Sciatic nerve (tissue), 2 donors: ENCODE measurements at regions not wholly inside any gene's neighbourhood (a gene's known extent, or its start where the extent isn't known, plus 50 kb on each side); places are given as distances from the start of the nearest gene placed in this dataset.

ENCODE experiments used
- ATAC-seq: fragments of 200-7000 bp; cut with Tn5 transposase; one replicate; pipeline ENCODE4 v1.9.1; 2020; ENCODE audit warnings: mild to moderate bottlenecking, moderate library complexity
- DNase-seq: peaks from one replicate; pipeline ENCODE4 v3.0.0-alpha.2; 2020; ENCODE audit warnings: low spot score
- intact Hi-C: fragments of 100-400 bp; cut with DNase I; formaldehyde crosslinking; loops from one replicate; pipeline ENCODE4 v1.14.2; 2022
- donor health status: DM: no; HTN: no; CAD: no.
- donor health status: DM: no; HTN: no; CAD: no.

DNA sequence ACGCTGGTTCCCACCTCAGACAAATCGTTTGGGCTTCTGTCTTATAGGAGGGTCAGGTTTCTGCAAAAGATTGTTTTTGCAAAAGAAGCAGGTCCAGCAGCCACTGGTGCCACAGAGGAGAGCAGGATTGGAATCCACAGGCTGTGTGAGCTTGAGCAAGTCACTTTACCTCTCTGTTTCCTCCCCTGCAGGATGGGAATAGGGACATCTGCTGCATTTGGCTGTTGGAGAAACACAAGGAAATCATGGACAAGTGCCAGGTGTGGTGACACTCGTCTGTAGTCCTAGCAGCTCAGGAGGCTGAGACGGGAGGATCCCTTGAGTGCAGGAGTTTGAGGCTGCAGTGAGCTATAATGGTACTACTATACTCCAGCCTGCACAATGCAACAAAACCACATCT is 422.6 kb downstream of the MN1 start:
- ATAC-seq (no peak), DNase-seq (no peak)
- intact Hi-C loops, result no loop called here

DNA sequence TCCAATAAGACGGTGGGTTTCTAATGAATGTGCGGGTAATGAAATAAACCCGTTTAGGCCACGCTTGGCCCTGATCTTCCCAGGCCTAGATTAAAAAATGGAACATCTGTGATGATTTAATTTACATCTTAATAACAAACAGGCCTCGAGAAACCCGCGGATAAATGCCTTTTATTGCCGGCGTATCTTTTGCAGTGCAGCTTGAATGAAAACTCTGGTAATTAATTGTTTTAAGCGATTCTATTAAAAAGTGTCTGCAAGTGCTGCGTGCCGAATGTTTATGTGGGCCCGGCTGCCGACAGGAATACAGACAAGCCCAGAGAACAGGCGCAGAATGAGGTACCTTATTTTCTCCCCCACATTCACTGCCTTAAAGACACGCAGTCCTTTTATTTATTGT is 420.7 kb downstream of the MN1 start:
- DNase-seq, result no peak
- intact Hi-C loops, result no loop called here
- no peak for ATAC-seq

DNA sequence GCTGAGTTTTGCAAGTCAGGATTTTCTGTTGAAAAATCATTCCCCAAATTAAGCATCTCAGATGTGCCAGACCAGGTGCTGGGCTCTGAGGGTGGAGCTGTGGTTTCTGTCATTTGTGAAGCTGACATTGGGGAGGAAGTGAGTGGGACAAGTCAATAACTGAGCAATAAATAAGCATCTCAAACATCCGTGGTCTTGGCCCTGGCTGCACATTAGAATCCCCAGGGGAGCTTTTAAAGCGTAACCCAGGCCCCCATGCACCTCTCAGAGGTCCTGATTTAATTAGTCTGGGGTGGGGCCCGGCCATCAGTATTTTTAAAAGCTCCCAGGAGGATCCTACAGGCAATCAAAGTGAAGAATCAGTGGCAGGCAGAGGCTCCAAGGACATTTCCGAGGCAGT is 420.0 kb downstream of the MN1 start:
- intact Hi-C loops, result no loop called here
- no peak for ATAC-seq
- no peak for DNase-seq

DNA sequence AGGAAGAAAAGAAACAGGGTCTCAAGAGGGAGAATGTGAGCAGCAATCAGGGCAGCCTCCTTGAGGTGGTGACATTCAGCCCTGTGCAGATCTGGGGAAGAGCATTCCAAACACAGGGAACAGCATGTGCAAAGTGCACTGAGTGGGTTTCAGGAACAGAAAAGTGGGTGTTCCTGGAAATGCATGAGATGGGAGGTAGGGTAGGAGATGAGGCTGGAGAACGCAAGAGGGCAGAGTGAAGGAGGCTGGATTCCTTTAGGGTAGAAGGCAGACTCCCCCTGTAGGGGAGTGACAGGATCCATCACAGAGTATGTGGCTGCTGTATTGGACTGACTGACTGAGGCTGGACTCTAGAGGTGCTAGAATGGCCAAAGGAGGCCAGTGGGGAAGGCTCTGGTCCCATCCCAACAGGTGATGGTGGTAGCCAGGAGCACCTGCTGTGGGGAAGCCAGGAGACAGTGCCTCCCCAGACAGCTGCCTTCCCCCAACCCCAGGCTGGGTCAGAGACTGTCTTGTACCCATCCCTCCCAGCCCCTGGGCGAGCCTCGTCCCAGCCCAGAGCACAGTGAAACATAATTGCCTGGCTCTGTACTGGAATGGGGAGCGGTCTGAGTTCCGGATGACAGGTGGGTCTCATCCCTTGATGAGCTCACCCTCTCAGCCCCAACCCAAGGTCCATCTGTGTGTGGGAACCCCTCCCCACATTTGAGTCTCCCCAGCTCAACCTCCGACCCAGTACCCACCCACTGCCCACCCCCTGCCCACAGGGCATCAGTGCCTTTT is 419.4 kb downstream of the MN1 start:
- intact Hi-C loops, result no loop called here
- no peak for DNase-seq

DNA sequence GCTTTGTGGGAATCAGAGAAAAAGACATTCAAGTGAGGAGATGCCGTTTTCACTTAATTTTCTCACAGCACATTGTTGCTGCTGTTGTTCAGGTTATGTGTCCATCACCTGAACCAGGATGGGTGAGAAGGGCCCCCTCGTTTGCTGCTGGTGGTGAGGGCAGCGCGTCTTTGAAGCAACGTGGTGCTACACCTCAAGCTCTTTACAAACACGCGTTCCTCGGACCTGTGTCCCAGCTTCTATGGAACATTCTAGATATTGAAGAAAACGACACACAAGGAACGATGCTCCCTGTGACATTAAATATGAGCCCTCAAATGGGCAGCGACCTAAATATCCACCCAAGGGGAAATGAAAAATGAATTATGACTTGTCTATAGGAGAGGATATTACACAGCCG is 418.6 kb downstream of the MN1 start:
- no peak for DNase-seq
- intact Hi-C loops, result no loop called here

More for the DNA sequence above, 419.4 kb downstream of the MN1 start:
- no peak for ATAC-seq

DNA sequence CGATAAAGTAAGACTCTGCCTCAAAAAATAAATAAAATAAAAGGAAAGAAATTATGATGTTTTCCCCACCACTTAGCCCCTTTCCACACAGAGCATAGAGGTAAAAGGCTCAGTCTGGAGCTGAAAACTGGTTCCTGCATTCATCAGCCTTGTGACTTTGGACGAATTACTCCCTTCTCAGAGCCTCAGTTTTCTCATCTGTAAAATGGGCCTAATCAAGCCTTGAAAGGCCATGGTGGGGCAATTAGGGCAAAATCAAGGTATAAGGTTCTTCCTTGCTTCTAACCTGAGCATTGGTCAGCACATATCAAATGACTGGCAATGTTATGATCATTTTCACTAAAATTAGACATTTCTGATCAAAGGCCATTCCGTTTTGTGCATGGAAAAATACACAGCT is 417.7 kb downstream of the MN1 start:
- intact Hi-C loops, result no loop called here
- no peak for DNase-seq
- no peak for ATAC-seq

More for the DNA sequence above, 418.6 kb downstream of the MN1 start:
- no peak for ATAC-seq

DNA sequence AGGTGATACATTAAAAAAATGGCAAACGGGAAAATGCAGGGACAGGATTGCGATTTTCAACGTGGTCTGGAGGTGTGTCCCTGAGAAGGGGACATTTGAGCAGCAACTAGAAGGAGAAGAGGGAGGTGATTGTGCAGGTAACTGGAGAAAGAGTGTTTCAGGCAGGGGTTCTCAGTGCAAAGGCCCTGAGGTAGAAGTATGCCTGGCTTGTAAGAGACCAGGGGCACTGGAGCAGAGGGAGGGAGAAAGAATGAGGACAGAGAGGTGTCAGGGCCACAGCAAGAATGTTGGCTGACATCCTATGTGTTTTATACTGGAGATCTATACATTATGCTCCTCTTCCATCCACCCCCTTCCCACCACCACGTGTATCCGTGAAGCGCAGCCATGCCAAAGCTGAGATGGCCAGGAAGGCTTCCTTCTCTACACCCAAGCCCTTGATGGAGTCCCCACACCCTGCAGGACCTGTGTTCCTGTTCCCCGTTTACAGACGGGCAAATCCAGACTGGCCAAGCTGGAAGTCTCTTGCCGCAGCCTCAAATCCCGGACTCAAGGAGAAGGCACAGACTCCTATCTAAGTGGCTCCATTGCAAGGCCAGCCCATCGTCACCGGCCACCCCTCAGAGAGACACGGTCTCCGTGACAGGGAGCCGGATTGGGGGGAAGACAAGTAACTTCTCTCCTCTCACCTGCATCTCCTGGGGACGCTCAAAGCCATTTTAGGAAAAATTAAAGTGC is 416.1 kb downstream of the MN1 start:
- DNase-seq, result no peak
- ATAC-seq, result no peak
- intact Hi-C loops, result no loop called here

DNA sequence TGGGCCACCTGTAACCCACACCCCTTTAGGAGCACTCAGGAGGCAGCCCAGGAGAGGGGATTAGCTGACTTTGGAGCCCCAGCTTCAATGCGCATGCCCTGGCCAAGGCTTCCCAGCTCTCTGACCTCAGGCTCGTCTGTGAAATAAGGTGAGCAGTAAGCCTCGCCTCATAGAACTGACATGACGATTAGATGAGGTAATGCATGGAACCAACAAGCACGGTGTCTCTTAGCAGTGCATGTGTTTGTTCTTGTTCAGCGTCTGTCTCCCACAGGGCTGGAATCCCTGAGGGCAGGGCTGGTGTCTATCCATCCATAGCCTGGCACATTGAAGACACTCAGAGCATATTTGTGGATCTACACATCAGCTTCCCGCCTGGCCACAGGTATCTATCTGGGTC is 415.4 kb downstream of the MN1 start:
- DNase-seq, result peak; percentile 30
- no peak for ATAC-seq
- intact Hi-C loops, result no loop called here

DNA sequence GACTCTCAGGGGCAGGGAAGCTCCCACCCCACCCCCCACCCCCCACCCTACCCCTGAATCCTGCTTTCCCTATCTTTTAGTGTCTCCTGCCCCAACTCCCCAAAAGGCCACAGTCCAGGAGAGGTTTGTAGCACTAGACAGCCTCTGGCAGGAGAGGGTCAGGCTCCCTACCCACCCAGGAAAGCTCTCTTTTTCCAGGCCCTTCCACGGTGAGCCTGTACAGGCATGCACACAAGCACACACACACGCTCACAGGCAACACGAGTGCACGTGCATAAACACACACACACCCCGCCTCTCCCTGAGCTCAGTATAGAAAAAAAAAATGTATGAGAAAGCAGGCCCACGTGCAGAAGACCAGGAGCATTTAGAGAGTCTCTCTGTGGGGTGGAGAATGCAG is 414.0 kb downstream of the MN1 start:
- ATAC-seq (no peak), DNase-seq (peak; percentile 28)
- intact Hi-C loops, result no loop called here

DNA sequence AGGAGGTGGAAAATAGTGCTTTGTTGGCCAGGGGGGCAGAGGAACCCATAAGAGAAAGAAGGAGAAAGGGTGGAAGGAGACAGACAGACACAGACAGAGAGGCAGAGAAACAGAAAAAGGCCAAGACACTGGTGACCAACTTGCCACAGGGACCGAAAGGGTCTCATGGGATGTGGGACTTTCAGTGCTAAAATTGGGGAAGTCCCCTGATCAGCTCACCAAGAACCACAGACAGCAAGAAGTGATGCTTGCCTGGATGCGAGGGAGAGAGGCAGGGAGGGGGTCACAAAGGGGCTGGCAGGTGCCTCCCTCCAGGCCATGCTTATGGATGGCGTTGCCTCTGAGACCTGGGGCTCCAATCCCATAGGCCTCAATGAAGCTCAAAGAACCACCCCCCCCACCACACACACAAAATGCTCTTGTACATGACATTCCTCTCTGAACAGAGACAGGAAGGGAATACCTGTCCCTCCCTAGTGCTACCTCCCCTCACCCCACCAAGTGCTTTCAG is 413.4 kb downstream of the MN1 start:
- intact Hi-C loops, result no loop called here
- peak; percentile 35 for DNase-seq
- ATAC-seq, result no peak

DNA sequence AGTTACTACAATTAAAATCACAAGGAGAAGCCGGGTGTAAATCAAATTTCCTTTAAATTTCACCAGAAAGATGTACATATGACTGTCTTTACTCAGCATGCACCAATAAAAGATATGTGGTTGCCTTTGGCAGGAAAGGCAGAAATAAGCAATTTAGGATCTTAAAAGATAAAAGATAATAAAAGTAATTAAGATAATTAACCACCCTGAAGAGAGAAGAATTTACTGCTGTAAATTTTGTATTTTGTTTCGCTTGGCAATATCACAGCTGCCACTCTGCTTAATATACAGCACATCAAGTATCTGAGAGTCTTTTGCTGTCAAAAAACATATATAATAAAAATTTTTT is 411.9 kb downstream of the MN1 start:
- intact Hi-C loops, result no loop called here
- no peak for ATAC-seq
- DNase-seq, result no peak

DNA sequence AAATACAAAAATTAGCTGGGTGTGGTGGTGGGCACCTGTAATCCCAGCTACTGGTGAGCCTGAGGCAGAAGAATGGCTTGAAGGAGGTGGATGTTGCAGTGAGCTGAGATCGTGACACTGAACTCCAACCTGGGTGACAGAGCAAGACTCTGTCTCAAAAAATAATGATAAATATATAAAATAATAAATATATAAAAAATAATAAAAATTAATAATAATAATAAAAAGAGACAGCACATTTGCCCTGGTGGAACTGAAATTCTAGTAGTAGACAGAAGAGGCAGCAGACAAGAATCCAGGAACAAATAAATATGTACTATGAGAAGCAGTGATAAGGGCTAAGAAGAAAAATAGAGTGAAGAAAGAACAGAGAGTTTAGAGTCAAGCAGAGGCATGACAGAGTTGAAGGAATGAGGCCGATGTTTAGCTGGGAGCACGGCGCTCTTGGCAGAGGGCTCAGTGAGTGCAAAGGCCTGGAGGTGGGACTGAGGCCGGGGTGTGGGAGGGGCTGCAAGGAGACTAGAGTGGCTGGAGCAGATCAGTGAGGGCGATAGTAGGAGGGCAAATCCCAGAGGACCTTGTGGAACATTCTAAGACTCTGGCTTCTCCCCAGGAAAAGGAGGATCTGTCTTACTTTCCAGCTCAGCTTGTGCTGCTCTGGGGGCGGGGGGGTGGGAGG is 410.3 kb downstream of the MN1 start:
- ATAC-seq (peak; percentile 91), DNase-seq (peak; percentile 73)
- intact Hi-C loops, result no loop called here

DNA sequence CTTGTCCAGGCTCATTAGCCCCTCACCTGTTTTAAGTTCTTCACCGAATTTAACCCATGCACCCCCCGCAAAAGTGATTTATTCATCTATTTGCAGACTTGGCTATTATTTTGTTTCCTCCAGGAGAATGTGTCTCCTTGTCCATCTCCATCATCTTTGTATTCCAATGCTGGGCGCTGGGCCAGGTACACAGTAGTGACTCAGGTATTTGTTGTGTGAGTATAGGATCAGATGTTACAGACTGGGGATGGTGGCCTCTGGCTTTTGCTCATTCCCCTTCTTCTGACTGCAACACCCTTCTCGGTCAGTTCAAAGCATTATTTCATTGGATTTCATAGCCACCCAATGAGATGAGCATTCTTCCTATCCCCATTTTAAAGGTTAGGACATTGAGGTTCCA is 408.2 kb downstream of the MN1 start:
- DNase-seq (no peak), ATAC-seq (no peak)
- intact Hi-C loops, result no loop called here

DNA sequence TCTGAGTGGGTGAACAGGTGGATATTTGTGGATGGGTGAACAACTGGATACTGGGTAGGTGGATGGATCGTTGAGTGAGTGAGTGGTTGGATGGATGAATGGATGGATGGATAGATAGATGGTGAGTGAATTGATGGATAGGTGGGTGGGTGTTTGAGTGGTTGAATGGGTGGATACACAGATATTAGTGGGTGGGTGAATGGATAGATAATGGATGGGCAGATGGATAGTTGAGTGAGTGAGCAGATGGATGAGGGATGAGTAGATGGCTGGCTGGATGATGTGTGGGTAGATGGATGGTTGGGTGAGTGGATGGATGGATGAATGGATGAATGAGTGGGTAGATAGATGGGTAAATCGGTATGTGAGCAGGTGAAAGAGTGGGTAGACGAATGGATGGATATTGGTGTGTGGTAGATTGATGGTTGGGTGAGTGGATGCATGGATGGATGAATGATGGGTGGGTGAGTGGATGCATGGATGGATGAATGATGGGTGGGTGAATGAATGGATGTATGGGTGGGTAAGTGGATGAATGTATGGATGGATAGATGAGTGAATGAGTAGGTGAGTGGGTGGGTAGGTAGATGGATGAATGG is 406.7 kb downstream of the MN1 start:
- DNase-seq (no peak), ATAC-seq (no peak)
- intact Hi-C loops, result no loop called here

DNA sequence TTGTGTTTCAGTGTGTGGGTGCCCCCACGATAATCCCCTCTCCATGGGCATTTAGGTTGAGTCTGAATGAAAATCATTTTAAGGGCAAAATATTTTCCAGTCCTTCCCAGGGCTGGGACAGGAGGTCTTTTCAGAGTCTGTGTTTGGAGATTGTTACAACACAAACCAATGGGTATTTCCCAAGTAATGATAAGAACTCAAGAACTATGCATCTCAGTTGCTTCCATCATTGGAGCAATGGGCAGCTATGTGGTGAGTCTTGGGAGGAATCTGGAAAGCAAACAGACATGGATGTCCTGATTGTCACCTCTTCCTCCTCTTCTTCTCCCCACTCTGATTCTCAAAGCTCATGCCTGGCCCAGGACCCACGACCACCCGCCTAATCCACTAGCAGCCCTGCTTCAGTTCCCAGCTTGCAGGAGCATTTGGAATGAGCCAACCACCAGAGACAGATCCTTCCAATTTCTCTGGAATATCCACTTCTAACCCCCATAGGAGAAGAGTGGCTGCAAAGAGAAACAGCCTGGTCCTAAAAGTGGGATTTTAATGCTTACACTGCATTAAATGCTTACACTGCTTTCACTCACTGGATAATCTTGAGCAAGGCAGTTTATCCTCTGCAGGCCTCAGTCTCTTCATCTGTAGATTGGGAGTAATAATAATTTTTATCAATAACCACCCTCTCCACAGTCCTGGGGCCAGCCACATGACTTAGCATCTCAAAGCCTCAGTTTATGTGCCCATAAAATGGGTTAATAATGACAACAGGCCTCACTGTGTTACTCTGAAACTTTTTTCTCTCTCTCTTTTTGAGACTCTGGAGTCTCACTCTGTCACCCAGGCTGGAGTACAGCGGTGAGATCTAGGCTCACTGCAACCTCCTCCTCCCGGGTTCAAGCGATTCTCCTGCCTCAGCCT is 404.3 kb downstream of the MN1 start:
- ATAC-seq (peak; percentile 63), DNase-seq (no peak)
- intact Hi-C loops, result no loop called here

DNA sequence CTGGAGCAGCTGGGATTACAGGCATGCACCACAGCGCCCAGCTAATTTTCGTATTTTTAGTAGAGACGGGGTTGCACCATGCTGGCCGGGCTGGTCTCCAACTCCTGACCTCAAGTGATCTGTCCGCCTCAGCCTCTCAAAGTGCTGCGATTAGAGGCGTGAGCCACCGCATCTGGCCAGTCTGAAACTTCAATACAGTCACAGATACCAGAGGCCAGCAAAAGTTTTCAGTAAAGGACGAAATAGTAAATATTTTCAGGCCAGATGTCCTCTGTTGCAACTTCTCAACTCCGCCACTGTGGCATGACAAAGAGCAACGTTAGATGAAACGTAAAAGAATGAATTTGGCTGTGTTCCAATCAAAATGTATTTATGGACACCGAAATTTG is 403.6 kb downstream of the MN1 start:
- intact Hi-C loops, result no loop called here
- DNase-seq (no peak), ATAC-seq (peak; percentile 59)

DNA sequence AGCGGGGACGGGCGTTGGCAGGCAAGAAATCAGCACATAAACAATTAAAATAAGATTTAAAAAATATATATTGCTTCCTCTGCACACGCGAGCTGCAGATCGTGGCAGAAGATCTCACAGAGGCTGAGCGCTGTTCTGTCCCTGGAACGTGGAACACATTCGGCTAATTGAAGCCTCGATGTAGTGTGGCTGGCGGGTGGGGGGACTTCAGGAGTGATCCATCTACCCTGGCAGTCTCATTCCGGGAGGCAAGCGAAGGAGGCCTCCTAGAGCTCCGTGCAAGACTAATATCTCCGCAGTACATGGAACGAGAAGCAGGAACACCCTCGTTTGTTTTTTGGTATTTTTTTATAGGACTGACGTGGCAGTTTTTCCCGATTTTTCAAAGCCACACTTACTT is 402.4 kb downstream of the MN1 start:
- intact Hi-C loops, result no loop called here
- no peak for ATAC-seq
- no peak for DNase-seq

DNA sequence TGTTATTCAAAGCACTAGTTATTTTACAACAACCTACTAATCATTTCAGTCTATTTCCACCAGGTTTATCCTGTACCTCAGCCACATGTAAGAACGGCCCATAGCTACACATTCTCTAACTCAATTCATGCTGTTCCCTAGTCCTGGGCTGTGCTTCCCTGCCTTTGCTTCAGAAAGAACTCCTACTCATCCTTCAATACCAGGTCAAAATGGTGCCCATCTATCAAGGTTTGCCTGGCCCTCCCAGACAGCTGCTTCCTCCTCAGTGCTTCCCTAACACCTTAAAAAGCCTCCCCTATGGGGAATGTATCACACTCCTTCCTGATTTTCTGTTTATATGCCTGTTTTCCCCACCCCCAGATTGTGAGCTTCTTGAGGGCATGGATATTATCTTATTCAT is 400.7 kb downstream of the MN1 start:
- intact Hi-C loops, result loop anchor here (5.0 kb wide), 1 partner anchor 401 kb away; the partner anchor contains the start of gene MN1

DNA sequence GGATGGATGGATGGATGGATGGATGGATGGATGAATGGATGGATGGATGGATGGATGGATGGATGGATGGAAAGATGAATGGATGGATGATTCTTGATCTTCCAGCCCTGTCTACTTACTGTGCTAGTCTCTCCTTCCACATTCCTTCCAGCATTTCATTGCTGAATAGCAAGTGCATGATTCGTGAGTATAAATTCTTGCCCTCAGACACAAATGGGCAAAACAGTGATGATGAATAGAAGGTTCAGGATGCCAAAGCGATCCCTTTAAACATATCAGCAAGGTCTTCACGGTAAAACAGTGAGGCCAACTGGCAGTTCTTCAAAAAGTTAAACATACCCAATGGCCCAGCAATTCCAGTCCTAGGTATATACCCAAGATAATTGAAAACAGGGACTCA is 400.2 kb downstream of the MN1 start:
- intact Hi-C loops, result loop anchor here (5.0 kb wide), 1 partner anchor 401 kb away; the partner anchor contains the start of gene MN1
- ATAC-seq (no peak), DNase-seq (no peak)

More for the DNA sequence above, 400.7 kb downstream of the MN1 start:
- no peak for ATAC-seq
- DNase-seq, result no peak
